Endothelial cell of umbilical vein (primary cell): ENCODE measurements at regions not wholly inside any gene's neighbourhood (a gene's known extent, or its start where the extent isn't known, plus 50 kb on each side); places are given as distances from the start of the nearest gene placed in this dataset.

ENCODE experiments used
- BruUV-seq: library from RNA; stranded (reverse); fragments of 400-500 nt; replicated peaks from 2 replicates; lab custom pipeline; 2021; lab: Mats Ljungman, UMichigan
- CTCF ChIA-PET: fragments of 300-600, 350-600 bp; sonication (Branson Sonifier 250); formaldehyde crosslinking; loops from one replicate; lab custom pipeline; 2021; ENCODE audit warnings: antibody characterized with exemption, inconsistent platforms; lab: Charles Lee
- POLR2A ChIA-PET: fragments of 300-600, 350-600 bp; sonication (Branson Sonifier 250); formaldehyde crosslinking; loops from one replicate; lab custom pipeline; 2021; ENCODE audit warnings: antibody characterized with exemption, inconsistent platforms; lab: Charles Lee
- DNase-seq: peaks from one replicate; pipeline ENCODE4 v3.0.0-alpha.2; 2011; ENCODE audit warnings: low read depth, low spot score
- FAIRE-seq: peaks from 2 replicates; lab custom pipeline; 2011; peaks lifted over from hg19 to GRCh38; lab: Jason Lieb, UNC
- H2AFZ ChIP-seq: 2 replicates; pipeline ENCODE4 v1.6.0; 2012; ENCODE audit warnings: low read depth, low read length, control low read depth, inconsistent platforms
- H3K27ac ChIP-seq: 2 replicates; pipeline ENCODE4 v1.5.1; 2011; ENCODE audit warnings: low read depth, mild to moderate bottlenecking, control low read depth, low read length, moderate library complexity; ENCODE audit not compliant: insufficient read depth
- H3K27me3 ChIP-seq, 2 experiments: 2 replicates each; pipeline versions ENCODE4 v1.6.0 to v1.6.1; 2011; ENCODE audit warnings: low read length in 2 of 2, mixed read lengths in 1 of 2; ENCODE audit not compliant: control insufficient read depth in 2 of 2, insufficient read depth in 2 of 2
- H3K36me3 ChIP-seq, 2 experiments: 2 replicates in 1 of 2; 3 replicates in 1 of 2; pipeline ENCODE4 v1.5.1; 2011; ENCODE audit warnings: low read length in 2 of 2, mild to moderate bottlenecking in 1 of 2, moderate library complexity in 1 of 2; ENCODE audit not compliant: control insufficient read depth in 2 of 2, insufficient read depth in 2 of 2; ENCODE audit errors: extremely low read depth in 1 of 2
- H3K4me1 ChIP-seq: 3 replicates; pipeline ENCODE4 v1.5.1; 2011; ENCODE audit warnings: mild to moderate bottlenecking, low read length; ENCODE audit not compliant: control insufficient read depth, insufficient read depth; ENCODE audit errors: extremely low read depth
- H3K4me2 ChIP-seq: 2 replicates; pipeline ENCODE4 v1.6.1; 2011; ENCODE audit warnings: low read length, control low read depth, mixed read lengths; ENCODE audit not compliant: insufficient read depth
- H3K4me3 ChIP-seq, 3 experiments: fragments of 200-600 bp in 1 of 3; sonication (generic), shearing (Covaris generic) in 1 of 3; replicated peaks in 1 of 3; 2 replicates each; pipeline ENCODE4 v1.5.1; 2011 to 2016; ENCODE audit warnings: control low read depth in 3 of 3, low read length in 3 of 3, mild to moderate bottlenecking in 2 of 3, inconsistent platforms in 1 of 3, low read depth in 1 of 3, moderate library complexity in 1 of 3; ENCODE audit not compliant: insufficient read depth in 1 of 3
- H3K79me2 ChIP-seq: 2 replicates; pipeline ENCODE4 v1.6.0; 2012; ENCODE audit warnings: low read length, inconsistent platforms; ENCODE audit not compliant: control insufficient read depth, insufficient read depth
- H3K9ac ChIP-seq: replicated peaks from 2 replicates; pipeline ENCODE3; 2011; ENCODE audit warnings: low read length, control low read depth; ENCODE audit not compliant: insufficient read depth; ENCODE audit errors: extremely low read depth
- H3K9me1 ChIP-seq: replicated peaks from 3 replicates; pipeline ENCODE4 v1.6.0; 2011; ENCODE audit warnings: mild to moderate bottlenecking, low read length; ENCODE audit not compliant: control insufficient read depth, insufficient read depth; ENCODE audit errors: extremely low read depth
- H3K9me3 ChIP-seq: replicated peaks from 2 replicates; pipeline ENCODE4 v1.5.1; 2012; ENCODE audit warnings: low read length, inconsistent platforms; ENCODE audit not compliant: control insufficient read depth, insufficient read depth
- H4K20me1 ChIP-seq: replicated peaks from 2 replicates; pipeline ENCODE3; 2011; ENCODE audit warnings: mild to moderate bottlenecking, low read length; ENCODE audit not compliant: control insufficient read depth, insufficient read depth; ENCODE audit errors: extremely low read depth
- EZH2 ChIP-seq: IDR thresholded peaks from 2 replicates; pipeline ENCODE4 v1.6.1; 2012; ENCODE audit warnings: borderline replicate concordance, low read depth, mild to moderate bottlenecking, moderate library complexity, low read length, inconsistent platforms; ENCODE audit not compliant: severe bottlenecking
- FOS ChIP-seq: IDR thresholded peaks from 2 replicates; pipeline ENCODE4 v1.6.1; 2011; ENCODE audit warnings: mild to moderate bottlenecking, low read length, moderate library complexity, borderline replicate concordance; ENCODE audit not compliant: insufficient read depth
- GATA2 ChIP-seq: IDR thresholded peaks from 2 replicates; pipeline ENCODE4 v1.7.0; 2011; ENCODE audit warnings: low read depth, mild to moderate bottlenecking, moderate library complexity, mixed read lengths, low read length; ENCODE audit not compliant: insufficient read length, insufficient read depth
- JUN ChIP-seq: IDR thresholded peaks from 2 replicates; pipeline ENCODE4 v1.6.1; 2011; ENCODE audit warnings: borderline replicate concordance, low read depth; ENCODE audit not compliant: insufficient read length, insufficient read depth
- MYC ChIP-seq: IDR thresholded peaks from one replicate; pipeline ENCODE4 v1.6.1; 2011; ENCODE audit warnings: mild to moderate bottlenecking, low read depth, low read length
- POLR2A ChIP-seq: IDR thresholded peaks from 2 replicates; pipeline ENCODE4 v1.6.1; 2012; ENCODE audit warnings: low read depth, mild to moderate bottlenecking, control low read depth, low read length
- POLR2AphosphoS5 ChIP-seq: IDR thresholded peaks from 2 replicates; pipeline ENCODE4 v1.6.1; 2012; ENCODE audit warnings: low read depth, mild to moderate bottlenecking, control low read depth, low read length, moderate library complexity; ENCODE audit not compliant: insufficient read depth
- dilution Hi-C: fragments of 300-500 bp; cut with MboI; formaldehyde crosslinking; loops from one replicate; pipeline ENCODE4 v1.15.0; 2019; ENCODE audit warnings: low sequenced_read_pairs; ENCODE audit not compliant: extremely low pct_ligation_motif_present
- intact Hi-C: fragments of 100-400 bp; cut with micrococcal nuclease; formaldehyde crosslinking; loops from one replicate; pipeline ENCODE4 v1.10.0; 2022
- TF ChIP-seq, protein P1 (sequence below), 2 donors: IDR thresholded peaks; 1 replicate in 1 of 2; 2 replicates in 1 of 2; pipeline ENCODE4 v1.5.1; 2011; ENCODE audit warnings: low read length in 2 of 2, mild to moderate bottlenecking in 2 of 2, moderate library complexity in 2 of 2, control low read depth in 1 of 2, inconsistent platforms in 1 of 2, low read depth in 1 of 2; ENCODE audit not compliant: insufficient read depth in 1 of 2; ENCODE audit errors: extremely low read depth in 1 of 2
- TF ChIP-seq, protein P2 (sequence below): IDR thresholded peaks from 2 replicates; pipeline ENCODE4 v1.6.1; 2011; ENCODE audit not compliant: insufficient read depth, insufficient read length

DNA sequence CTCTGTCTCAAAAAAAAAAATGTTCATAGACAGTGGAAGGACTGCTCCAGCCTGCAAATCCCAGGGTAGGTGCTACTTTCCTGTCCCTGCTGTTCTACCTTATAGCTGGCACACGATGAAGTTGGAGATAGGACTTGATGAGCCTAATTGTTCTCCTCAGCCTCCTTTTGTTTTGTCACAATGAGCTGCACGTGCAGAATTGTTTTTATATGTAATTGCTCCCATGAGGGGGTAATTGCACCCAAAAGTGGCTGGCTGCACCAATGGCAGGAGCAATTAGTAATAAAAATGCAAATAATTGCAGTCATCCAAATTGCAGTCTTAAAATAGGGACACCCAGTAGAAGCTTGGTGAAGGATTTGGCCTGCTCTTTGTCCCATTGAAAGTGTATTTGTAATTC, 63.0 kb upstream of the PFN2 start:
- TF ChIP-seq GATA2 (no peak), EZH2 (no peak), JUN (no peak), FOS (no peak), POLR2A (no peak), POLR2AphosphoS5 (no peak), MYC (no peak)
- TF ChIP-seq, protein P1, sequence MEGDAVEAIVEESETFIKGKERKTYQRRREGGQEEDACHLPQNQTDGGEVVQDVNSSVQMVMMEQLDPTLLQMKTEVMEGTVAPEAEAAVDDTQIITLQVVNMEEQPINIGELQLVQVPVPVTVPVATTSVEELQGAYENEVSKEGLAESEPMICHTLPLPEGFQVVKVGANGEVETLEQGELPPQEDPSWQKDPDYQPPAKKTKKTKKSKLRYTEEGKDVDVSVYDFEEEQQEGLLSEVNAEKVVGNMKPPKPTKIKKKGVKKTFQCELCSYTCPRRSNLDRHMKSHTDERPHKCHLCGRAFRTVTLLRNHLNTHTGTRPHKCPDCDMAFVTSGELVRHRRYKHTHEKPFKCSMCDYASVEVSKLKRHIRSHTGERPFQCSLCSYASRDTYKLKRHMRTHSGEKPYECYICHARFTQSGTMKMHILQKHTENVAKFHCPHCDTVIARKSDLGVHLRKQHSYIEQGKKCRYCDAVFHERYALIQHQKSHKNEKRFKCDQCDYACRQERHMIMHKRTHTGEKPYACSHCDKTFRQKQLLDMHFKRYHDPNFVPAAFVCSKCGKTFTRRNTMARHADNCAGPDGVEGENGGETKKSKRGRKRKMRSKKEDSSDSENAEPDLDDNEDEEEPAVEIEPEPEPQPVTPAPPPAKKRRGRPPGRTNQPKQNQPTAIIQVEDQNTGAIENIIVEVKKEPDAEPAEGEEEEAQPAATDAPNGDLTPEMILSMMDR (IDR thresholded peaks at IDR 0.05; ENCODE audit: extremely low read depth in 1 of 2, insufficient read depth in 1 of 2, low read depth in 1 of 2, low read length in 2 of 2) = no peak
- TF ChIP-seq, protein P2, sequence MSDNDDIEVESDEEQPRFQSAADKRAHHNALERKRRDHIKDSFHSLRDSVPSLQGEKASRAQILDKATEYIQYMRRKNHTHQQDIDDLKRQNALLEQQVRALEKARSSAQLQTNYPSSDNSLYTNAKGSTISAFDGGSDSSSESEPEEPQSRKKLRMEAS = no peak
- DNase-seq (no peak), FAIRE-seq (no peak)
- H3K9me3 ChIP-seq = no peaks in the 10 kb centered on the region
- H3K9me1 ChIP-seq = no peaks in the 10 kb centered on the region
- peaks cover 4 to 6% of the 10 kb centered on the region in 2 experiments for H3K27me3 ChIP-seq
- no peak overlapping the region for H2AFZ ChIP-seq
- H4K20me1 ChIP-seq = no peaks in the 10 kb centered on the region
- dilution Hi-C loops = no loop called here
- no peaks in the 10 kb centered on the region for H3K36me3 ChIP-seq
- no TSS peak for BruUV-seq
- intact Hi-C loops = no loop called here
- no peak overlapping the region for H3K4me3 ChIP-seq
- H3K4me2 ChIP-seq = no peak overlapping the region
- no peaks in the 10 kb centered on the region for H3K79me2 ChIP-seq
- H3K27ac ChIP-seq = no peak overlapping the region
- no peaks in the 10 kb centered on the region for H3K4me1 ChIP-seq
- CTCF ChIA-PET = interaction anchor here (0.8 to 1.0 kb wide), 2 partner anchors 24 to 151 kb away, joined by 3 read pairs; no protein-coding TSS in a partner anchor
- POLR2A ChIA-PET = no interaction called here
- H3K9ac ChIP-seq = no peak overlapping the region
